ENCODE measurements at regions not wholly inside any gene's neighbourhood (a gene's known extent, or its start where the extent isn't known, plus 50 kb on each side); places are given as distances from the start of the nearest gene placed in this dataset.

DNA sequence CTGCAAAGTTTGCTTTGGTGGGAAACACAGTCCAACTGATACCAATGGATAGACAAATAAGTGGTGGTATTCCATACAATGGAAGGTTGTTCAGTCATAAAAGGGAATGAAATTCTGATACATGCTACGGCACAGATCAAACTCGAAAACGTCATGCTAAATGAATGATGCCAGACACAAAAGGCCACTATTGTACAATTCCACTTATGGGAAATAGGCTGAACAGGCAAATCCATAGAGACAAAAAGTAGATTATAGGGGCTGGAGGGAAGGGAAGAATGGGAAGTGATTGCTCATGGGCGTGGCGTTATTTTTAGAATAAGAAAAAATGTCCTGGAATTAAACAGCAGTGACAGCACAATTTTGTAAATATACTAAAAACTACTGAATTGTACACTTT is 66.0 kb upstream of the FOXK1 start:
- DNase-seq: no peak

DNA sequence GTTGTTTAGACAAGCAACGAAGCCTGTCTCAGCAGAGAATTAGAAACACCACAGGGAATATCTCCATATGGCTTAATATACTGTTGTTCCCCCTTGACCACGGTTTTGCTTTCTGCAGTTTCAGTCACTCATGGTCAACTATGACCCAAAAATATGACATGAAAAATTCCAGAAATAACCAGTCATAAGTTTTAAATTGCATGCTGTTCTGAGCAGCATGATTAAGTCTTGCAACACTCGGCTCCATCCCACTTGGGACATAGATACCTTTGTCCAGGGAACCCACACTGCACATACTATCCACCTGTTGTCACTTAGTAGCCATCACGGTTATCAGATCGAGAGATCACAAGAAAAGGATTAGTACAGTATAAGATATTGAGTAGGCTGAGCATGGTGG is 60.7 kb upstream of the FOXK1 start:
- no peak for DNase-seq

DNA sequence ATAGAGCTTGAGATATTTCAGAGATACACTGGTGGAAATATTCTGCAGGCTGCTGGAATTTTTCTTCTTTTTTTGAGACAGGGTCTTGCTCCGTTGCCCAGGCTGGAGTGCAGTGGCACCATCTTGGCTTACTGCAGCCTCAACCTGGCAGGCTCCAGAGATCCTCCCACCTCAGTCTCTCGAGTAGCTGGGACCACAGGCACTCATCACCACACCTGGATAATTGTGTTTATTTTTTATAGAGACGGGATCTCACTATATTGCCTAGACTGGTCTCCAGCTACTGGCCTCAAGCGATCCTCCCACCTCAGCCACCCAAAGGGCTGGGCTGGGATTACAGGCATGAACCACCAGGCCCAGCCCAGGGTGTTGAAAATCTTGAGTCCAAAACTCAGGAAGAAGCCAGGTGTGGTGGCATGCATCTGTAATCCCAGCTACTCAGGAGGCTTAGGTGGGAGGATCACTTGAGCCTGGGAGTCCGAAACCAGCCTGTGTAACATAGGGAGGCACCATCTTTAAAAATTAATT is 55.7 kb upstream of the FOXK1 start:
- DNase-seq: no peak

DNA sequence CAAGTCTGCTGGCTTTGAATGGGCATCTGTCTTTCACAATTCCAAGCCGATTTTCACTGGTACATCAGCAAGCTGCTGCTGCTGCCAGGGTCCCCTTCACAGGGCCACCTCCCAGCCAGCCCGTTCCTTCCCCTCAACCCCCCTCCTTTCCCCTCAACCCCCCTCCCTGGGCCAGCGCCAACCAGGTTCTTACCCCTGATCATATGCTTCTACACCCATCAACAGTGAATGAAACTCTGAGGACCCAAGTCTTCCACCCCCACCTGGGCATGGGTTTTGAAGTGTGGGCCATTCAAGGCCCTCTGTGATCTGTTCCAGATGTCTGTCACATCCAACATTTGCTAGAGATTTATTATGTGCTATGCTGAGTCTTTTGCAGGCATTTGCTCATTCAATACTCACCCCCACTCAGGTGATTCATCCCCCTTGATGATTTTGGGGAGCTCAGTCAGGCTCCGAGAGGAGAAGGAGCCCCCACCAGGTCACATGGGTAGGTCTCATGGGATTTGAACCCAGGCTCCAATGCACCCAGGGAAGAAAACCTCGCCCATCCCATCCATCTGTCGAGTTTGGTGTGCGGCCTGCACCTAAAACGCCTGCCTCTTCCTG is 52.7 kb upstream of the FOXK1 start:
- DNase-seq: no peak

DNA sequence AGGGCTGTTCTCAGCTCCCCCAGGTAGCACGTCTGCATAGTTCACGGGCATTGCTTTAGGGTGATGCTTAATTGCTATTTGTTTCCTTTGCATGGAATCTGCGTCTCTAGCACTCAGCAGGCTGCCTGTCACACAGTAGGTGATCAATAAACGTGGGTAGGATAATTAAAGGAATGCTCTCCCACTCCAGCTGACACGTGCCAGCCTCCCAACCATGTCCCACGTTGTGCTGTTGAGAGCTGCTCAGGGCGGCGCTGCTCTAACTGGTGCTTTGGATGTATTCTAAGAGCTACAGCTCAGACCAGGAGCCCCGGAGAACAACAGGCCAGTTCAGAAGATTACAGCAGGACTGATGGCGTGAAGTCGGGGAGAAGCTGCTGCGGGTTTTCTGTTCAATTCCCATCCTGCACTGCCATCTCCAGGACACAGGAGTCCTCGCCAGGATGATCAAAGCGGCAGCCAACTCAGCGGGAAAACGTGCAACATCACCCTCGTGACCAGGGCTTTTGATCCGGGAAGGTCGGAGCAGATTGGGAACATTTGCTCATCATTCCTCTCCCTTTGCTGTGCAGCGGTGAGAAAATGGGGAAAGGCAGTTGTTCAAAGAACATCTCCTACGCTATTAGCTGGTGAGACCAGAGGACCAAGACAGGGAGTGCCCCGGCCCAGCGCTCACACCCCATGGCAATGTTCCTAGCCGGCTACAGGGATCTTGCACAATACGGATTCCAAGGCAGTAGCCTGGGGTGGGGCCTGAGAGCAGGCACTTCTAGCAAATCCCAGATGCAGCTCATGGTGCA is 50.5 kb upstream of the FOXK1 start:
- DNase-seq: no peak

All from T-helper 9 cell (primary cell).